ENCODE measurements at regions not wholly inside any gene's neighbourhood (a gene's known extent, or its start where the extent isn't known, plus 50 kb on each side); places are given as distances from the start of the nearest gene placed in this dataset.

DNA sequence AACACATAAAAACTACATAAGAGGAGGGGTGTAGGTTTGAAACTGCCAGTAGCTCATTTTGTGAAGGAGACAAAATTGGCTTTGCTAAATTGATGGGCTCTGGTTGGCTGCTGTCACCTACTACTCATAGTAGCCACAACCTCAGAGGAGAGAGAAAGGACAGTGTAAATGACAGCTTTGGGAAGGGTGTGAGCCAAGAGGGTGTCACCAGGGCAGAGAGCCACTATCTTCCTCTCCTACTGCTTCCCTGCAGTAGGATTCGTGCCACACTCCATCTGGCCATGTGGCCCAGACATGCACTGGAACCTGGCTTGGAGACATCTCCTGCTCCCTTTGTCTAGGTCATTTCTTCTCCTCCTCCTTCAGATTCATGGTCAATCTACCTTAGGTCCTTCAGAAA lies 455.9 kb downstream of the ENC1 start:
- TF ChIP-seq, protein P1, sequence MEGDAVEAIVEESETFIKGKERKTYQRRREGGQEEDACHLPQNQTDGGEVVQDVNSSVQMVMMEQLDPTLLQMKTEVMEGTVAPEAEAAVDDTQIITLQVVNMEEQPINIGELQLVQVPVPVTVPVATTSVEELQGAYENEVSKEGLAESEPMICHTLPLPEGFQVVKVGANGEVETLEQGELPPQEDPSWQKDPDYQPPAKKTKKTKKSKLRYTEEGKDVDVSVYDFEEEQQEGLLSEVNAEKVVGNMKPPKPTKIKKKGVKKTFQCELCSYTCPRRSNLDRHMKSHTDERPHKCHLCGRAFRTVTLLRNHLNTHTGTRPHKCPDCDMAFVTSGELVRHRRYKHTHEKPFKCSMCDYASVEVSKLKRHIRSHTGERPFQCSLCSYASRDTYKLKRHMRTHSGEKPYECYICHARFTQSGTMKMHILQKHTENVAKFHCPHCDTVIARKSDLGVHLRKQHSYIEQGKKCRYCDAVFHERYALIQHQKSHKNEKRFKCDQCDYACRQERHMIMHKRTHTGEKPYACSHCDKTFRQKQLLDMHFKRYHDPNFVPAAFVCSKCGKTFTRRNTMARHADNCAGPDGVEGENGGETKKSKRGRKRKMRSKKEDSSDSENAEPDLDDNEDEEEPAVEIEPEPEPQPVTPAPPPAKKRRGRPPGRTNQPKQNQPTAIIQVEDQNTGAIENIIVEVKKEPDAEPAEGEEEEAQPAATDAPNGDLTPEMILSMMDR (IDR thresholded peaks at IDR 0.05), result no peak
- no peak for TF ChIP-seq POLR2A (IDR thresholded peaks at IDR 0.05)

All from uterus (tissue), 2 donors.